ENCODE measurements at regions not wholly inside any gene's neighbourhood (a gene's known extent, or its start where the extent isn't known, plus 50 kb on each side); places are given as distances from the start of the nearest gene placed in this dataset.

- Histone ChIP-seq H3K4me3 (ENCODE audit: low read depth in 1 of 2, low read length in 2 of 2) (no peak overlapping the region), H3K79me2 (ENCODE audit: insufficient read depth, low read length) (no peaks in the 10 kb centered on the region), H3K27ac (ENCODE audit: low read length) (no peak overlapping the region), H2AFZ (ENCODE audit: low read depth, low read length) (no peak overlapping the region), H3K27me3 (ENCODE audit: insufficient read depth, low read length, poor library complexity) (no peaks in the 10 kb centered on the region), H3K36me3 (ENCODE audit: insufficient read depth, low read length) (no peaks in the 10 kb centered on the region), H3K4me2 (ENCODE audit: insufficient read depth, low read length) (no peak overlapping the region), H3K9me3 (ENCODE audit: insufficient read depth, low read length, severe bottlenecking) (no peaks in the 10 kb centered on the region), H4K20me1 (ENCODE audit: insufficient read depth, low read length) (no peaks in the 10 kb centered on the region), H3K4me1 (ENCODE audit: insufficient read depth, low read length) (no peaks in the 10 kb centered on the region), H3K9ac (ENCODE audit: low read depth, low read length) (no peak overlapping the region)
- DNase-seq (no peak), ATAC-seq (ENCODE audit: insufficient read depth, low read depth) (no peak)
- no peak for TF ChIP-seq EZH2 (IDR thresholded peaks at IDR 0.05; ENCODE audit: borderline replicate concordance, low read depth, low read length, severe bottlenecking)
- TF ChIP-seq CTCF (IDR thresholded peaks at IDR 0.05; ENCODE audit: borderline replicate concordance, extremely low read depth, low read length, poor library complexity, severe bottlenecking) = no peak
These were observed 352.9 kb downstream of the LTN1 start for GRCh38 chr21:28639737-28640136.

GRCh38 chr21:28636752-28637691 is 355.7 kb downstream of the LTN1 start:
- no peak overlapping the region for H3K4me2 ChIP-seq (ENCODE audit: insufficient read depth, low read length)
- no peak overlapping the region for H2AFZ ChIP-seq (ENCODE audit: low read depth, low read length)
- H3K9ac ChIP-seq (ENCODE audit: low read depth, low read length) = no peak overlapping the region
- no peaks in the 10 kb centered on the region for H3K27me3 ChIP-seq (ENCODE audit: insufficient read depth, low read length, poor library complexity)
- no peak for TF ChIP-seq EZH2 (IDR thresholded peaks at IDR 0.05; ENCODE audit: borderline replicate concordance, low read depth, low read length, severe bottlenecking)
- TF ChIP-seq CTCF (IDR thresholded peaks at IDR 0.05; ENCODE audit: borderline replicate concordance, extremely low read depth, low read length, poor library complexity, severe bottlenecking) = no peak
- H3K4me3 ChIP-seq (ENCODE audit: low read depth in 1 of 2, low read length in 2 of 2) = no peak overlapping the region
- H3K79me2 ChIP-seq (ENCODE audit: insufficient read depth, low read length) = no peaks in the 10 kb centered on the region
- H3K27ac ChIP-seq (ENCODE audit: low read length) = no peak overlapping the region
- H3K9me3 ChIP-seq (ENCODE audit: insufficient read depth, low read length, severe bottlenecking) = no peaks in the 10 kb centered on the region
- H3K36me3 ChIP-seq (ENCODE audit: insufficient read depth, low read length) = no peaks in the 10 kb centered on the region
- ATAC-seq (ENCODE audit: insufficient read depth, low read depth) (no peak), DNase-seq (no peak)
- no peaks in the 10 kb centered on the region for H4K20me1 ChIP-seq (ENCODE audit: insufficient read depth, low read length)
- H3K4me1 ChIP-seq (ENCODE audit: insufficient read depth, low read length) = no peaks in the 10 kb centered on the region

GRCh38 chr21:28635541-28635940 is 357.1 kb downstream of the LTN1 start:
- Histone ChIP-seq H3K4me1 (ENCODE audit: insufficient read depth, low read length) (no peaks in the 10 kb centered on the region), H3K27ac (ENCODE audit: low read length) (no peak overlapping the region), H3K79me2 (ENCODE audit: insufficient read depth, low read length) (no peaks in the 10 kb centered on the region), H3K27me3 (ENCODE audit: insufficient read depth, low read length, poor library complexity) (no peaks in the 10 kb centered on the region), H3K4me2 (ENCODE audit: insufficient read depth, low read length) (no peak overlapping the region), H3K4me3 (ENCODE audit: low read depth in 1 of 2, low read length in 2 of 2) (no peak overlapping the region), H4K20me1 (ENCODE audit: insufficient read depth, low read length) (no peaks in the 10 kb centered on the region), H3K9me3 (ENCODE audit: insufficient read depth, low read length, severe bottlenecking) (no peaks in the 10 kb centered on the region), H3K36me3 (ENCODE audit: insufficient read depth, low read length) (no peaks in the 10 kb centered on the region), H3K9ac (ENCODE audit: low read depth, low read length) (no peak overlapping the region), H2AFZ (ENCODE audit: low read depth, low read length) (no peak overlapping the region)
- TF ChIP-seq EZH2 (IDR thresholded peaks at IDR 0.05; ENCODE audit: borderline replicate concordance, low read depth, low read length, severe bottlenecking) = no peak
- TF ChIP-seq CTCF (IDR thresholded peaks at IDR 0.05; ENCODE audit: borderline replicate concordance, extremely low read depth, low read length, poor library complexity, severe bottlenecking) = no peak
- DNase-seq (no peak), ATAC-seq (ENCODE audit: insufficient read depth, low read depth) (no peak)
